H1 (cell line): ENCODE measurements at regions not wholly inside any gene's neighbourhood (a gene's known extent, or its start where the extent isn't known, plus 50 kb on each side); places are given as distances from the start of the nearest gene placed in this dataset.

Experiments used
- CTCF ChIA-PET: fragments of 300-600 bp; sonication (Branson Sonifier 250); formaldehyde crosslinking; loops from one replicate; lab custom pipeline; 2021; ENCODE audit not compliant: partially characterized antibody; lab: Charles Lee
- POLR2A ChIA-PET: fragments of 300-600 bp; sonication (Branson Sonifier 250); formaldehyde crosslinking; loops from one replicate; lab custom pipeline; 2021; ENCODE audit warnings: inconsistent platforms; ENCODE audit not compliant: partially characterized antibody; lab: Charles Lee
- DNase-seq, 2 experiments: peaks; one replicate each; pipeline versions ENCODE4 v3.0.0 to v3.0.0-alpha.2; 2010 to 2022; ENCODE audit warnings: low spot score in 2 of 2, low read depth in 1 of 2, mixed read lengths in 1 of 2
- FAIRE-seq: peaks from 2 replicates; lab custom pipeline; 2011; peaks lifted over from hg19 to GRCh38; lab: Jason Lieb, UNC
- H2AFZ ChIP-seq: 2 replicates; pipeline ENCODE4 v1.8.1; 2012; ENCODE audit warnings: low read length, inconsistent platforms
- H2AK5ac ChIP-seq: 2 replicates; pipeline ENCODE4 v1.6.1; 2013; ENCODE audit warnings: low read depth, low read length
- H2BK120ac ChIP-seq: replicated peaks from 2 replicates; pipeline ENCODE3; 2013; ENCODE audit warnings: low read depth, low read length, inconsistent platforms
- H2BK12ac ChIP-seq: 2 replicates; pipeline ENCODE4 v1.6.1; 2013; ENCODE audit warnings: low read depth, low read length
- H2BK15ac ChIP-seq: 2 replicates; pipeline ENCODE4 v1.6.1; 2013; ENCODE audit warnings: low read length
- H2BK20ac ChIP-seq: 2 replicates; pipeline ENCODE4 v1.6.1; 2013; ENCODE audit warnings: low read length
- H2BK5ac ChIP-seq: 2 replicates; pipeline ENCODE4 v1.6.1; 2013; ENCODE audit warnings: low read depth, low read length
- H3K14ac ChIP-seq: 2 replicates; pipeline ENCODE4 v1.6.1; 2013; ENCODE audit warnings: inconsistent platforms; ENCODE audit not compliant: insufficient read length
- H3K18ac ChIP-seq: 2 replicates; pipeline ENCODE4 v1.6.1; 2013; ENCODE audit warnings: low read length; ENCODE audit errors: extremely low read depth
- H3K23ac ChIP-seq: 2 replicates; pipeline ENCODE4 v1.6.1; 2013; ENCODE audit warnings: inconsistent platforms; ENCODE audit not compliant: insufficient read length
- H3K23me2 ChIP-seq: 2 replicates; pipeline ENCODE4 v1.6.1; 2013; ENCODE audit warnings: low read depth, low read length
- H3K27ac ChIP-seq: 2 replicates; pipeline ENCODE4 v1.6.1; 2011; ENCODE audit warnings: low read depth, low read length, inconsistent platforms
- H3K27me3 ChIP-seq, 4 experiments: replicated peaks in 1 of 4; 1 replicate in 1 of 4; 2 replicates in 3 of 4; pipeline versions ENCODE4 v1.6.1 to v1.8.1; 2011 to 2013; ENCODE audit warnings: low read length in 3 of 4, mild to moderate bottlenecking in 3 of 4, inconsistent platforms in 2 of 4, mixed read lengths in 2 of 4, moderate library complexity in 1 of 4; ENCODE audit not compliant: control insufficient read depth in 3 of 4, insufficient read depth in 3 of 4; ENCODE audit errors: extremely low read depth in 1 of 4
- H3K36me3 ChIP-seq, 4 experiments: 2 replicates each; pipeline versions ENCODE4 v1.6.1 to v1.8.1; 2011 to 2013; ENCODE audit warnings: mild to moderate bottlenecking in 4 of 4, low read length in 3 of 4, moderate library complexity in 2 of 4, control low read depth in 1 of 4, inconsistent platforms in 1 of 4; ENCODE audit not compliant: insufficient read depth in 4 of 4, control insufficient read depth in 2 of 4
- H3K4ac ChIP-seq: replicated peaks from 2 replicates; pipeline ENCODE3; 2013; ENCODE audit warnings: low read length, low read depth, mixed read lengths, inconsistent platforms; ENCODE audit not compliant: insufficient read length
- H3K4me1 ChIP-seq, 4 experiments: replicated peaks in 1 of 4; 1 replicate in 1 of 4; 2 replicates in 3 of 4; pipeline versions ENCODE4 v1.6.1 to v1.8.1; 2011 to 2013; ENCODE audit warnings: low read length in 3 of 4, inconsistent platforms in 2 of 4, mixed read lengths in 1 of 4; ENCODE audit not compliant: insufficient read depth in 4 of 4, control insufficient read depth in 3 of 4
- H3K4me2 ChIP-seq, 2 experiments: 2 replicates each; pipeline versions ENCODE4 v1.6.1 to v1.8.1; 2011 to 2013; ENCODE audit warnings: low read depth in 2 of 2, low read length in 2 of 2, control low read depth in 1 of 2, inconsistent platforms in 1 of 2, mild to moderate bottlenecking in 1 of 2; ENCODE audit not compliant: insufficient read depth in 1 of 2
- H3K4me3 ChIP-seq, 4 experiments: fragments of 200-600, 300-600 bp in 1 of 4; sonication (generic), shearing (Covaris generic), sonication (Bioruptor Twin) in 1 of 4; 2 replicates each; pipeline versions ENCODE4 v1.5.1 to v1.8.1; 2011 to 2016; ENCODE audit warnings: low read length in 4 of 4, low read depth in 3 of 4, control low read depth in 2 of 4, inconsistent platforms in 2 of 4, mild to moderate bottlenecking in 2 of 4, mixed read lengths in 1 of 4, moderate library complexity in 1 of 4; ENCODE audit not compliant: insufficient read depth in 2 of 4; ENCODE audit errors: extremely low read depth in 1 of 4
- H3K56ac ChIP-seq: replicated peaks from 2 replicates; pipeline ENCODE3; 2013; ENCODE audit warnings: low read depth, mild to moderate bottlenecking, mixed read lengths, low read length, inconsistent platforms; ENCODE audit not compliant: insufficient read length
- H3K79me1 ChIP-seq: 2 replicates; pipeline ENCODE4 v1.6.1; 2013; ENCODE audit warnings: low read depth, low read length, control low read depth
- H3K79me2 ChIP-seq, 2 experiments: 2 replicates each; pipeline versions ENCODE4 v1.6.1 to v1.8.1; 2012 to 2013; ENCODE audit warnings: low read length in 2 of 2, mild to moderate bottlenecking in 2 of 2, inconsistent platforms in 1 of 2; ENCODE audit not compliant: insufficient read depth in 2 of 2, control insufficient read depth in 1 of 2
- H3K9ac ChIP-seq, 4 experiments: replicated peaks in 1 of 4; 1 replicate in 1 of 4; 2 replicates in 3 of 4; pipeline versions ENCODE4 v1.6.1 to v1.8.1; 2011 to 2013; ENCODE audit warnings: low read depth in 3 of 4, low read length in 3 of 4, control low read depth in 2 of 4, mild to moderate bottlenecking in 2 of 4, moderate library complexity in 2 of 4, inconsistent platforms in 1 of 4; ENCODE audit errors: extremely low read depth in 1 of 4
- H3K9me3 ChIP-seq, 2 experiments: 2 replicates each; pipeline versions ENCODE4 v1.6.1 to v1.8.1; 2012 to 2013; ENCODE audit warnings: mild to moderate bottlenecking in 2 of 2, moderate library complexity in 2 of 2, control low read depth in 1 of 2, inconsistent platforms in 1 of 2, low read depth in 1 of 2, low read length in 1 of 2, mixed read lengths in 1 of 2; ENCODE audit not compliant: insufficient read depth in 2 of 2
- H4K20me1 ChIP-seq, 2 experiments: replicated peaks in 1 of 2; 2 replicates each; pipeline versions ENCODE3 to v1.8.1; 2011 to 2013; ENCODE audit warnings: inconsistent platforms in 2 of 2, low read length in 2 of 2, mild to moderate bottlenecking in 1 of 2; ENCODE audit not compliant: insufficient read depth in 2 of 2, control insufficient read depth in 1 of 2
- H4K5ac ChIP-seq: 2 replicates; pipeline ENCODE4 v1.6.1; 2013; ENCODE audit warnings: low read length, low read depth, mixed read lengths, inconsistent platforms; ENCODE audit not compliant: insufficient read length
- H4K8ac ChIP-seq: 2 replicates; pipeline ENCODE4 v1.8.0; 2013; ENCODE audit warnings: mild to moderate bottlenecking, moderate library complexity, low read length, inconsistent platforms; ENCODE audit not compliant: insufficient read depth; ENCODE audit errors: extremely low read depth
- H4K91ac ChIP-seq: replicated peaks from 2 replicates; pipeline ENCODE3; 2013; ENCODE audit warnings: low read length, mixed read lengths, inconsistent platforms; ENCODE audit not compliant: insufficient read length
- ASH2L ChIP-seq: fragments of 200-600, 300-600 bp; sonication (generic); IDR thresholded peaks from one replicate; pipeline ENCODE4 v1.7.1; 2017; ENCODE audit warnings: low read length
- ATF3 ChIP-seq: IDR thresholded peaks from 2 replicates; pipeline ENCODE4 v1.6.1; 2011; ENCODE audit warnings: low read depth, mild to moderate bottlenecking, low read length; ENCODE audit not compliant: insufficient read depth
- BACH1 ChIP-seq: IDR thresholded peaks from 2 replicates; pipeline ENCODE4 v1.6.1; 2012; ENCODE audit warnings: low read length, improper control_type of control experiment
- CBX8 ChIP-seq: fragments of 300-800, 300-1000 bp; sonication (generic); IDR thresholded peaks from 2 replicates; pipeline ENCODE4 v1.7.1; 2016; ENCODE audit warnings: low read depth, low read length, borderline replicate concordance
- CTBP2 ChIP-seq: IDR thresholded peaks from 2 replicates; pipeline ENCODE4 v1.7.0; 2011; ENCODE audit warnings: borderline replicate concordance, mild to moderate bottlenecking, moderate library complexity, mixed read lengths, low read length; ENCODE audit not compliant: insufficient read depth, insufficient read length
- EP300 ChIP-seq, 2 experiments: IDR thresholded peaks; 1 replicate in 1 of 2; 2 replicates in 1 of 2; pipeline ENCODE4 v1.6.1; 2011 to 2012; ENCODE audit warnings: low read depth in 2 of 2, low read length in 2 of 2, mild to moderate bottlenecking in 2 of 2, borderline replicate concordance in 1 of 2, inconsistent platforms in 1 of 2, moderate library complexity in 1 of 2
- KDM4A ChIP-seq: IDR thresholded peaks from one replicate; pipeline ENCODE4 v1.7.1; 2012; ENCODE audit warnings: low read depth, mild to moderate bottlenecking, moderate library complexity, low read length, inconsistent platforms; ENCODE audit not compliant: severe bottlenecking
- PHF8 ChIP-seq: fragments of 200-600 bp; sonication (generic); conservative IDR thresholded peaks from 2 replicates; pipeline ENCODE4 v1.7.1; 2012; ENCODE audit warnings: low read depth, mild to moderate bottlenecking, inconsistent platforms, low read length, moderate library complexity
- POLR2A ChIP-seq, 2 experiments: IDR thresholded peaks; 1 replicate in 1 of 2; 2 replicates in 1 of 2; pipeline ENCODE4 v1.6.1; 2011; ENCODE audit warnings: low read depth in 2 of 2, low read length in 2 of 2, mild to moderate bottlenecking in 2 of 2; ENCODE audit errors: control extremely low read depth in 1 of 2
- RAD21 ChIP-seq, 2 experiments: IDR thresholded peaks in 1 of 2; conservative IDR thresholded peaks in 1 of 2; 2 replicates each; pipeline ENCODE4 v1.6.1; 2011; ENCODE audit warnings: low read depth in 2 of 2, low read length in 2 of 2, improper control_type of control experiment in 1 of 2, inconsistent platforms in 1 of 2, mild to moderate bottlenecking in 1 of 2, moderate library complexity in 1 of 2
- SIX5 ChIP-seq: IDR thresholded peaks from 2 replicates; pipeline ENCODE4 v1.6.1; 2011; ENCODE audit warnings: mild to moderate bottlenecking, low read depth, low read length
- SP4 ChIP-seq: IDR thresholded peaks from 2 replicates; pipeline ENCODE4 v1.6.1; 2012; ENCODE audit warnings: low read length, inconsistent platforms
- SUZ12 ChIP-seq: fragments of 200-600 bp; sonication (generic); IDR thresholded peaks from 2 replicates; pipeline ENCODE4 v1.6.1; 2012; ENCODE audit warnings: mild to moderate bottlenecking, inconsistent platforms, low read length, moderate library complexity, mixed read lengths
- TAF1 ChIP-seq: IDR thresholded peaks from 2 replicates; pipeline ENCODE4 v1.6.1; 2011; ENCODE audit warnings: mild to moderate bottlenecking, low read depth, low read length
- WGBS, 2 experiments: shearing (Covaris generic) in 1 of 2; methylation state at CpG; one replicate each; pipeline versions ENCODE4 v1.1.6 to v1.1.7; 2013 to 2015; ENCODE audit warnings: low lambda C conversion rate in 2 of 2, mixed read lengths in 2 of 2, inconsistent platforms in 1 of 2, low coverage in 1 of 2, missing lambda C conversion rate in 1 of 2; ENCODE audit not compliant: insufficient replicate concordance in 2 of 2, insufficient coverage in 1 of 2, insufficient read length in 1 of 2; ENCODE audit errors: extremely low coverage in 1 of 2, missing lambda C conversion rate in 1 of 2; 5-methylcytosine and 5-hydroxymethylcytosine counted together

- 93% methylated on average over 3 of the region's 3 CpGs; no CpG with 5 or more reads in 1 of the 2 experiments for whole genome bisulfite sequencing, 2 experiments
- H3K79me2 ChIP-seq, result no peaks in the 10 kb centered on the region
- CTCF ChIA-PET, result no interaction called here
- TF ChIP-seq KDM4A (no peak), POLR2A (IDR thresholded peaks at IDR 0.05; ENCODE audit: control extremely low read depth in 1 of 2, low read depth in 2 of 2, low read length in 2 of 2) (no peak), CTBP2 (no peak), BACH1 (no peak), TAF1 (no peak), ASH2L (no peak), SP4 (no peak), RAD21 (IDR thresholded peaks at IDR 0.05 in 1 of 2, conservative IDR thresholded peaks at IDR 0.05 in 1 of 2; ENCODE audit: low read depth in 2 of 2, low read length in 2 of 2) (no peak), ATF3 (no peak), SIX5 (no peak), CBX8 (no peak), PHF8 (no peak), EP300 (IDR thresholded peaks at IDR 0.05; ENCODE audit: borderline replicate concordance in 1 of 2, low read depth in 2 of 2, low read length in 2 of 2) (no peak), SUZ12 (no peak)
Measured at GRCh38 chr3:6455031-6455430, 405.9 kb upstream of the GRM7 start.

More at GRCh38 chr3:6455031-6455430, 405.9 kb upstream of the GRM7 start:
- Histone ChIP-seq H3K4me1 (no peaks in the 10 kb centered on the region), H2AFZ (peak overlapping the region; percentile 58; the same call in 1 of the 2 replicates), H3K23me2 (no peaks in the 10 kb centered on the region), H3K79me1 (no peaks in the 10 kb centered on the region), H4K20me1 (no peaks in the 10 kb centered on the region), H2BK120ac (no peak overlapping the region), H3K56ac (no peak overlapping the region), H3K9me3 (no peaks in the 10 kb centered on the region), H3K14ac (no peak overlapping the region), H3K18ac (no peak overlapping the region), H2BK20ac (no peak overlapping the region), H2BK12ac (no peak overlapping the region), H3K9ac (no peak overlapping the region), H3K23ac (no peak overlapping the region), H2AK5ac (no peak overlapping the region), H2BK5ac (no peak overlapping the region), H3K36me3 (no peaks in the 10 kb centered on the region), H3K4ac (no peak overlapping the region), H4K5ac (no peak overlapping the region), H3K27ac (no peak overlapping the region), H3K4me3 (no peak overlapping the region), H3K27me3 (no peaks in the 10 kb centered on the region), H4K91ac (no peak overlapping the region), H3K4me2 (no peak overlapping the region), H4K8ac (no peak overlapping the region), H2BK15ac (no peak overlapping the region)
- DNase-seq (no peak), FAIRE-seq (no peak)
- POLR2A ChIA-PET, result no interaction called here
